Gastroesophageal sphincter (tissue), 4 donors: ENCODE measurements at regions not wholly inside any gene's neighbourhood (a gene's known extent, or its start where the extent isn't known, plus 50 kb on each side); places are given as distances from the start of the nearest gene placed in this dataset.

Source experiments
- ATAC-seq: fragments of 150-250 bp; one replicate; pipeline ENCODE4 v1.9.1; 2016; ENCODE audit warnings: mild to moderate bottlenecking, moderate library complexity
- H3K27ac ChIP-seq, 4 donors: fragments of 200-600 bp; sonication (generic) in 3 of 4; 1 replicate in 3 of 4; 2 replicates in 1 of 4; pipeline ENCODE4 v1.5.1; 2016 to 2019
- H3K27me3 ChIP-seq: fragments of 200-600 bp; sonication (generic); one replicate; pipeline ENCODE4 v1.5.1; 2019
- H3K36me3 ChIP-seq, 2 donors: fragments of 200-600 bp; sonication (generic); one replicate each; pipeline ENCODE4 v1.5.1; 2019; ENCODE audit warnings: control low read depth in 1 of 2
- H3K4me1 ChIP-seq, 3 donors: fragments of 200-600 bp; sonication (generic); 1 replicate in 2 of 3; 2 replicates in 1 of 3; pipeline ENCODE4 v1.5.1; 2016 to 2019; ENCODE audit warnings: control low read depth in 2 of 3
- H3K4me3 ChIP-seq, 2 donors: fragments of 200-600 bp; sonication (generic); one replicate each; pipeline ENCODE4 v1.5.1; 2019; ENCODE audit warnings: mild to moderate bottlenecking in 1 of 2, moderate library complexity in 1 of 2
- H3K9me3 ChIP-seq, 3 donors: fragments of 200-600 bp; sonication (generic); one replicate each; pipeline ENCODE4 v1.5.1; 2017 to 2019; ENCODE audit warnings: control low read depth in 2 of 3
- CTCF ChIP-seq, 4 experiments: fragments of 200-600 bp in 2 of 4; fragments of 450-650 bp in 2 of 4; sonication (generic) in 1 of 4; IDR thresholded peaks; one replicate each; pipeline ENCODE4 v1.5.1; 2017 to 2019; ENCODE audit warnings: antibody characterized with exemption in 4 of 4, mild to moderate bottlenecking in 2 of 4, moderate library complexity in 2 of 4
- EP300 ChIP-seq: sonication (generic); formaldehyde crosslinking; IDR thresholded peaks from one replicate; pipeline ENCODE4 v1.6.1; 2017; ENCODE audit warnings: antibody characterized with exemption, mild to moderate bottlenecking
- POLR2A ChIP-seq, 2 donors: fragments of 450-650 bp; IDR thresholded peaks; one replicate each; pipeline ENCODE4 v1.6.1; 2017; ENCODE audit warnings: antibody characterized with exemption in 2 of 2, mild to moderate bottlenecking in 2 of 2, moderate library complexity in 1 of 2
- POLR2AphosphoS5 ChIP-seq: sonication (generic); formaldehyde crosslinking; IDR thresholded peaks from one replicate; pipeline ENCODE4 v1.6.1; 2017; ENCODE audit warnings: antibody characterized with exemption
- WGBS, 2 donors: methylation state at CpG; one replicate each; pipeline ENCODE4 v1.1.5; 2018; ENCODE audit warnings: low coverage in 1 of 2; 5-methylcytosine and 5-hydroxymethylcytosine counted together

- WGBS, 2 donors = 57 to 63% methylated on average over 6 of the region's 8 CpGs
- H3K4me1 ChIP-seq = no peaks in the 10 kb centered on the region
- H3K9me3 ChIP-seq = no peaks in the 10 kb centered on the region
- TF ChIP-seq POLR2A (IDR thresholded peaks at IDR 0.05) (no peak), CTCF (IDR thresholded peaks at IDR 0.05) (no peak), EP300 (no peak), POLR2AphosphoS5 (no peak)
- H3K27ac ChIP-seq = no peak overlapping the region
- H3K27me3 ChIP-seq = peaks cover 34% of the 10 kb centered on the region
- ATAC-seq = no peak
- no peak overlapping the region for H3K4me3 ChIP-seq
- H3K36me3 ChIP-seq = no peaks in the 10 kb centered on the region
Measured at GRCh38 chr10:6648894-6649720, 69.0 kb upstream of the PRKCQ start.

GRCh38 chr10:6647811-6648526 is 67.9 kb upstream of the PRKCQ start:
- Histone ChIP-seq H3K4me3 (no peak overlapping the region), H3K36me3 (no peaks in the 10 kb centered on the region), H3K27me3 (peaks cover 33% of the 10 kb centered on the region), H3K9me3 (no peaks in the 10 kb centered on the region), H3K27ac (no peak overlapping the region), H3K4me1 (no peaks in the 10 kb centered on the region)
- TF ChIP-seq CTCF (IDR thresholded peaks at IDR 0.05) (peak; percentile 15 to 51 (median 31)), POLR2AphosphoS5 (no peak), EP300 (no peak), POLR2A (IDR thresholded peaks at IDR 0.05) (no peak)
- ATAC-seq = no peak
- 0 to 19% methylated on average over 1 to 4 of the region's 13 CpGs for whole genome bisulfite sequencing, 2 donors

DNA sequence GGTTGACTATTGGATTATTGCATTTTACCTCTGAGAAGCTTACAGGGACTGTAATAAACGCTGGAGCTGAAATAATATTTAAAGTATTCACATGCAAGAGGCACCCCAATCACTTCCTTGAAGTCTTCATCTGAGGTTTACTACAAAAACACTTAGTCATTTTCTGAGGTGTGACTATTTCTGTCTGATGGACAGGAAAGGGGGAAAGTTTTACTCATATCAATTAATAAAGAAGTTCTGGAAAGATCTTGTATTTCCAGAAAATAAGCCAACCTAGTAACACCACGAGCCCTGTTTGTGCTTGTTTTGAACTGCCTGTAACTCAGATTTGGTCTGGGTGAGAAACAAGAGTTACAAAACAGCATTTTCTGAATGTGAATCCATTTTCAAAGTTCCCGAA is 63.9 kb upstream of the PRKCQ start:
- peaks cover 21% of the 10 kb centered on the region for H3K27me3 ChIP-seq
- H3K4me1 ChIP-seq = no peaks in the 10 kb centered on the region
- H3K36me3 ChIP-seq = no peaks in the 10 kb centered on the region
- H3K27ac ChIP-seq = no peak overlapping the region
- 38 to 46% methylated on average over 3 of the region's 3 CpGs for WGBS, 2 donors
- no peak for TF ChIP-seq CTCF (IDR thresholded peaks at IDR 0.05)
- TF ChIP-seq EP300 = no peak
- no peak for TF ChIP-seq POLR2A (IDR thresholded peaks at IDR 0.05)
- TF ChIP-seq POLR2AphosphoS5 = no peak
- H3K9me3 ChIP-seq = no peaks in the 10 kb centered on the region
- no peak for ATAC-seq
- no peak overlapping the region for H3K4me3 ChIP-seq

GRCh38 chr10:6642876-6643275 is 62.8 kb upstream of the PRKCQ start:
- Histone ChIP-seq H3K4me3 (no peak overlapping the region), H3K9me3 (no peaks in the 10 kb centered on the region), H3K27ac (no peak overlapping the region), H3K4me1 (no peaks in the 10 kb centered on the region), H3K27me3 (peaks cover 13% of the 10 kb centered on the region), H3K36me3 (no peaks in the 10 kb centered on the region)
- WGBS, 2 donors = 43 to 61% methylated on average over 4 to 5 of the region's 5 CpGs
- no peak for ATAC-seq
- TF ChIP-seq CTCF (IDR thresholded peaks at IDR 0.05) = no peak
- no peak for TF ChIP-seq POLR2AphosphoS5
- no peak for TF ChIP-seq EP300
- no peak for TF ChIP-seq POLR2A (IDR thresholded peaks at IDR 0.05)
